ENCODE measurements at regions not wholly inside any gene's neighbourhood (a gene's known extent, or its start where the extent isn't known, plus 50 kb on each side); places are given as distances from the start of the nearest gene placed in this dataset.
A peak's percentile ranks its signal among the peaks of the same experiment; 100 is the strongest.

DNA sequence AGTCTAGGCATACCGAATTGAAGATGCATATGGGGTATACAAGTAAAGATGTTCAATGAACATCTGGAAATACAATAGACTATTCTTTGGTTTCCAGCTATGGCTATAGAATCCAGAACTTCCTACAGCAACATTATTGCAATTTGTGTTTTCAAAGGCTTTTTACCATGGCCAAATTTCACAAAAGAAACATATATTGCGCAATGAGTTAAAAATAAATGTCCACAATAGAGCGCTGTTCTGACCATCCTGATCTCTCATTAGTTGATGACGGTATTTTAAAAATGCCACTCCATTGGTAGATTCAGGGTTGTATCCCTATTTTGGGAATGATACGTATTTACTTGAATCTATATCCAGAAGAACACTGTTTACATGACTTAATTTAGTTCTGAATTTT is 139.2 kb downstream of the LINC00632 start:
- DNase-seq (ENCODE audit: low read depth): no peak

DNA sequence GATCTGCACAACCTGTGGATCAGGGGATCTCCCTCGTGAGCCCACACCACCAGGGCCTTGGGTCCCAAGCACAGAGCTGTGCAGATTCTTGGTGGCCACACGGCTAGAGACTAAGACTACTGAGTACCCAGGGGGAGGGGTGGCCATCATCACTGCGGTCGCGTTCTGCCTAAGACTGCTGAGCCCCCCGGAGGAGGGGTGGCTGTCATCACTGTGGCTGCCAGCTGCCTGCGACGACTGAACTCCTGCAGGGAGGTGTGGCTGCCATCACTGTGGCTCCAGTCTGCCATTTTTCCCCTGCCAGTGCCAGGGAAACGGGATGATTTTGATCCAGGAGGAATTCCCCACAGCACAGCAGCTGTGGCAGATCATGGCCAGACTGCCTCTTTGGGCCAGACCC is 141.7 kb upstream of the SPANXB1 start:
- no peak for DNase-seq (ENCODE audit: low read depth)

DNA sequence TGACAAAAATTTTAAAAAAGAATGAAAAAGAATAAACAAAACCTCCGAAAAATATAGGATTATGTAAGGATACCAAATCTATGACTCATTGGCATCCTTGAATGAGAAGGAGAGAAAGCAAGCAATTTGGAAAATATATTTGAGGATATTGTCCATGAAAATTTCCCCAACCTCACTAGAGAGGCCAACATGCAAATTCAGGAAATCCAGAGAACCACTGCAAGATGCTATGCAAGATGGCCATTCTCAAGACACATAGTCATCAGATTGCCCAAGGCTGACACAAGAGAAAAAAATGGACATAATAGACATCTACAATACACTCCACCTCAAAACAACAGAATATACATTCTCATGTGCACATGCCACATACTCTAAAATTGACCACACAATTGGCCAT is 135.9 kb upstream of the SPANXB1 start:
- no peak for DNase-seq (ENCODE audit: low read depth)

DNA sequence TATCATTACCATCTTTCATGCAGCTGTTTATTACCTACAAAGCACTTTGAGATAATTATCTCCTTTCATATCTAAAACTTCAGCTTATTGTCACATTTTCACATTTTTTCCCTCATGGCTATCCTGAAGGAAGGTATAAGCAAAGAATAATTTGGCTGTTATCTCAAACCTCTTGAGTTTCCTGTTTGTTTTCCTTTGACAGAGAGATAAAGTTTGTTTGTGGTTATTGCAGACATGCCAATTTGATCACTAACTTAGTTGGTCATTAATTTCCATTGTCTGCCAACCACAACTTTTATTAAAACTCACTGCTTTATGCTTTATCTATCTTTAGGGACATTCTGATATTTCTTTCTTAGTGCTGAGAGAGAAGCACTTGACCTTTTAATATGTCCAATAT is 89.8 kb upstream of the SPANXB1 start:
- no peak for DNase-seq (ENCODE audit: low read depth)

DNA sequence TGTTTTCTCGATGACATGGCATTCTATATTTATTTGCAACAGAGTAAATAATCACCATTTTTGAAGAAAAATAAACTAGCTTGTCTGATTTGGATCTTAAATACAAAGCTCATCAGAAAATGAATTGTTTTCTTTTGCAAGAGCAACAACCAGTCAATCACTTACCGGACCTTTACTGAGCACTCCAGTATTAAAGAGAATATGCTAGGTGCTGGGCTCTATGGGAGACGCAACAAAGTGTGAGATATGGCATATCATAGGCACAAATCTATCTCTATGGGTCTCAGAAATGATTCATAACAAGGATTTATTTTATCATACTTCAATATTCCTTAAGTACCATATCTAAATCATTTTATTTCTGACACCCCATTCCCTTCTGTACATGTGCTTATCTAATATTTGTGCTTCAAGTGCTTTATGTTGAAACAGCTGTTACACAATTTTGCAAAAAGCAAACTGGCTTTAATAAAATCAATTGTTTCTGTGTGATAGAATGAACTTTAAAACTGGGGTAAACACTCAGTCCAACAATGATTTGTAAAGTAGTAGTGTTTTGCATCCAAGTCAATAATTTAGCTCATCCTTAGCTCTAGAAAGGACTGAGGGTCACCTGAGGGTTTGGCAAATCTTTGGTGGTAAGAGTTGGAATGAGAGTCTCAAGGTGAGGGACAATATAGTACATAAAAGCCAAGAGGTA is 88.4 kb upstream of the SPANXB1 start:
- no peak for DNase-seq (ENCODE audit: low read depth)

DNA sequence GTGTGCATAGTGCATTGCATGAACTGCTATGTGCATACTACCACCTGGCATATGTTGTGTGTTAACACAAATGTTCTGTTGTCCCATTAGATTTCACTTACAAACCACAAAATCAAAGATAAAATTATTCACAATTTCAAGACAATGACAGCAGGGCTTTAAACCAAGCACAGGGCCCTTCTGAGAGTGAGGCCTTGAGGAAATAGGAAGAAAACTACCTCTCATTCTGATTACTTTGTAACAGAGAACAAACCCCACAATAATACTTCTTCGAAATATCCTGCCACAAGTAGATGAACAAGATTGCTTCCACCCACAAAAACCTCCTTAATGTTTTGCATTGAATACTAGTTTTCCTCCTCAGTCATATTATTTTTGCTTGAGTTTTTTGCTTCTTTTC is 85.5 kb upstream of the SPANXB1 start:
- no peak for DNase-seq (ENCODE audit: low read depth)

DNA sequence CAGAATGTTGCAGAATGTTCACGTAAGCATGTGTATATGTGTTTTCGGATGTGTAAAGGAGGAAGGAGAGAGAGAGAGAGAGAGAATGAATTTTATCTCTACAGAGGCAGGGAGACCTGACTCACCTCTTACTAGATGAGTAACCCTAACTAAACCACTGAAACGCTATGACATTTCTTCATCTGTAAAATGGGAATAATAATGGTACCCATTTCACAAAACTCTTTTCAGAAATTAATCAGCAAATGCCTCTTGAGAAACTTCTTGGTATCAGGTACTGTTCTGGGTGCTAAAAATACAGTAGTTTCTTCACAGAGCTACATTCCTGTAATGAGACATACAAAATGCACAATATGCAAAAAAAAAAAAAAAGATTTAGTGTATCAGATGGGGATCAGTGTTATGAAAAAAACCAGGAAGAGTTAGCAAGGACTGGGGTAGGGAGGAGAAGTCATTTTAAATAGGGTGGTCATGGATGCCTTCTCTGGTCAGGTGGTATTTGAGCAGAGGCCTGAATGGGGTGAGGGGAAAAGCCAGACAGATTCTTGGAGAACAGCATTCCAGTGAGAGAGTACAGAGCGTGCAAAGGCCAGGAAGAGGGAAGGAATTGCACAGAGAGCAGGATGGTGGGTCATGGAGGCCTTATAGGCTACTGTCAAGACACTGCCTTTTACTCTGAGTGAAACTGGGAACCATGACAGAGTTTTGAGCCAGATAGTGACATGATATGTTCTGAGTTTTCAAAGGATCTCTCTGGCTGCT is 84.9 kb upstream of the SPANXB1 start:
- no peak for DNase-seq (ENCODE audit: low read depth)

DNA sequence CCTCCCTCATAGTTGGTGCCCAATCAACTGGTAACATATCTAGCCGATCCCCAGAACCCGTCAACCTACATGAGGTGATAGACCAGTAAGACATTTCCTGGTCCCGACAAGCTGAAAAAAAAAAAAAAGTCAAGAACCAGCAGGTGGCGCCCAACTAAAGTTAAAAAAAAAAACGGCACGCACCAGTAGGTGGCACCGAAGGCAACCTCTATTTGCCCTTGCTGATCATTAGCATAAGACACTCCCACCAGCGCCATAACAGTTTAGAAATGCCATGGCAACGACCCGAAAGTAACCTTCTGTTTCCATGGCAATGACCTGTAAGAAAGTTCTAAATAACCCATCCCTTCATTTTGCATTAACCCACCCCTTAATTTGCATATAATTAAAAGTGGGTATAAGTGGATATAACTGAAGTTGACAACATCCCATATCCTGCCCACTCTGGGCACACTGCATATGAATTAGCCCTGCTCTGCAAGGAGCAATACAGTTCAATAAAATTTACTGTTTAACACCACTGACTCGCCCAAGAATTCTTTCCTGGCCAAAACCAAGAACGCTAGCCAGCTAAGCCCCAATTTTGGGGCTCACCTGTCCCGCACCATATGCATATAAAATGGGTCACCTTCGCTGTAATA is 83.9 kb upstream of the SPANXB1 start:
- DNase-seq (ENCODE audit: low read depth): peak; percentile 71

DNA sequence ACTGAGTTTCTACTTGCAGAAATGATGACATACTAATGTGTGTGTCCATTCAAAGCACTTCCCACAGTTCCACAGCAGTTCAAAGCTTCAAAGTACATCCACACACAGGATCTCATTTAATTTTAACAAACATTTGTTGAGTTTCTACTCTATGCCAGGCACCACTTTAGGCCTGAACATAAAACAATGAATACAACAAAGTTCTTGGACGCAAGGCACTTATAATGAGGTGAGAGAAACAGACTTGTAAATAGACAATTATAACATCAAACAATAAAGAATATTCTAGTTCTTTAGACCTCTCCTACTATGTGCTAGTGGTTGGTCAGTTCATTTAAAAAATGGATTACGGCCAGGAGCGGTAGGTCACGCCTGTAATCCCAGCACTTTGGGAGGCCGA is 82.0 kb upstream of the SPANXB1 start:
- DNase-seq (ENCODE audit: low read depth): no peak

DNA sequence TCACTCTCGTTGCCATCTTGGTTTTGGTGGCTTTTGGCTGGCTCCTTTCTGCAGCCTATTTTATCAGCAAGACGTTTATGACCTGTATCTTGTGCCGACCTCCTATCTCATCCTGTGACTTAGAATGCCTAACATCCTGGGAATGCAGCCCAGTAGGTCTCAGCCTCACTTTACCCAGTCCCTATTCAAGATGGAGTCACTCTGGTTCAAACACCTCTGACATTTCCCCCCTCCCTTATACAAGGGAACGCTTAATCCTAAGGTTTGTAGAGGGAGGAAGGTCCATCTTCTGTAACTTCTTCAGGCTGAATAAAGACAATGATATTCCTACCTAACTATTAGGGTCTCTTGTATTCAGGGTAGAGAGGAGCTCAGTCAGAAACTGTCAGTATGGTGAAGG is 79.3 kb upstream of the SPANXB1 start:
- no peak for DNase-seq (ENCODE audit: low read depth)

DNA sequence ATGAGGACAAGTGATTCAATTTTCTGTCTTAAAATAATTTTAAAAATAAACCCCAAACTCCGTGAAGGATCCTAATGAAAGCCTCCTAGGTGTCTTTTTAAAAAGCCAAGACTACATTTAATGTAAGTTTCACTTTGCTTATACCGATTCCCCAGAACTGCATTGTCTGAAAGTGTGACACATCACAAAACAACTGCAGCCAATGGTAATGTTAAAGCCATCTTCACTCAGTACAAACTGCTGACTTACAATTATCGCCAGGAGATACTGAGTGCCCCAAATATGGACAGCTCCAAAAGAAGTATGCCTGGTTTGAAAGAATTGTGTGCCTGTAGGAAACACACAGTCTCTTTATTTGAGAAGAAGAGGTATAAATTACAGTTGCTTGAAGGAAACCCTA is 73.7 kb upstream of the SPANXB1 start:
- no peak for DNase-seq (ENCODE audit: low read depth)

DNA sequence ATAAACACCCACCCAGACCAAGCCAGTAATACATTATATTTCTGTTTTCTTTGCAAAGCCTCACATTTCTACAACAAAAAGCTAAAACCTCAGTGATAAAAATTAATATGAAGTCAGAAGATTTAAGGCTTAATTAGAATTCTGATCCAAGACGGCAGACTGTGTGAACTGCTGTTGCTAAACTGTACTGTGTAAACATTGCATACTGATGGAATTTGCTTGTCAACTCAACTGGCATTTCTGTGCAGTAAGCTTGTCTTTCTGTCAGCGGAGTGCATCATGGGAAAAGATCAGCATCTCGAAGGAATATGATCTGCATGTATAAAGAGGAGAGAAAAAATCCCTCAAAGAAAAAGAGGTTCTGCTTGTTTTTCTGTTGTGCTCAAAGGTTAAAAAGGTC is 69.4 kb upstream of the SPANXB1 start:
- peak; percentile 5 for DNase-seq (ENCODE audit: low read depth)

DNA sequence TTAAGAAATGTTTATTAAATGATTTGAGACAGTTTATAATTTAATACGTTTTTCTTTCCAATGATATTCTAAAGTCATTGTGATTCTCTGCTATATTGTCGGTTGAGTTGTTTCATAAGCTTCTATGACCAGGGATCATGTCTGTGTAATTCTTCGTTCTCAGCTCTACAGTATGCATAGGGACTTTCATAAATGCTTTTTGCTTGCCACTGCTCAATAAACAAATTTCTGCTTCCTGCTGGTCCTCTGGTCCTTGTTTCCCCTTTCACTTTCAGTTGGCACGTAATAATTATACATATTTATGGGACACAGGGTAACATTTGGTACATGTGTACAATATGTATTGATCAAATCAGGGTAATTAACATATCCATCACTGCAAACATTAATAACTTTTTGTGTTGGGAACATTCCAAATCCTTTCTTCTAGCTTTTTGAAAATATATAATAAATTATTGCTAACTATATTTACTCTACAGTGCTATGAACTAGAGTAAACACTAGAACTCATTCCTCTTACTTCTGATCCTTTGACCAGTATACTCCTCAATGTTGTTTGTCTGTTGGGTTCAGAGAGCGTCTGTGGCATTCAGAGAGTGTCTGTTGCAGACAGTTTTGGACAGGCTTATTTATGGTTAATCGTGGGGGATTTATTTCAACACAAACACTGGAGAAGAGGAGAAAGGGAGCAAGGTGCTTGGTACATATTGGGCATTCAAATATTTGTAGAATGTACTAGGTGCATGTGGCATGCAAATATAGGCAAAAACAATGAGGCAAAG is 68.3 kb upstream of the SPANXB1 start:
- DNase-seq (ENCODE audit: low read depth): no peak

DNA sequence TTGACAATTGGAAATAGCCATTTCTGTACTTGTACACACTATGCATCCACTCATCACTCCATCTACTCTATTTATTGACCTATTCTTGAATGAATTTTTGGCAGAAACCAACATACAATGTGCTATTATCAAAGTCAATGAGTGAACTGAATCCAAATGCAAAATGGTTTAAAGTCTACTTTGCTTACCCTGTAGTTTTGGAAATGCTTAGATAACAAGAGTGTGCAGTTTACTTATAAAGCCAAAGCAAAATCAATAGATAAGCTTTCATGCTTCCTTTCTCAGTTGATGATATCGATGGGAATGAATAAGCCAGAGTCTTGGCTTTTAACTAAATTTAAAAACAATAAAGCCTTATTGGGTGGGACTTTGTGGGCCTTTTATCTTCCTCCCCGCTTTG is 58.9 kb upstream of the SPANXB1 start:
- no peak for DNase-seq (ENCODE audit: low read depth)

DNA sequence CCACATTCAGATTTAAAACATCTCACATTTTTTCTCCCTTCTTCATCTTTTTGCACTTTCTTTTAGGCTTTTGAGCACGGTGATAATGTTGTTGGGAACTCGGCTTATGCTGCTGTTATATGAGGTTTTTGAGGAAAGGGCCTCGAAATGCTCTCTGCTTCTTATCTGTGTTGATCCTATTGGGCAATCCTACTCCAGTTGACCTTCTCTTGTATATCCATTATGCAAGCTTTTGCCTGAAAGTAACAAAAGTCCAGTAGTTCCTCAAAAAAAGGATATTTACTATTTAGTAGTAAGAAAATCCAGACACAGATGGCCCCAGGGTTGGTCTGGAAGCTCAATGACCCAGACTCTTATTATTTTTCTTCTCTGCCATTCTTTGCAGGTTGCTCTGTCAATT is 57.7 kb upstream of the SPANXB1 start:
- no peak for DNase-seq (ENCODE audit: low read depth)

DNA sequence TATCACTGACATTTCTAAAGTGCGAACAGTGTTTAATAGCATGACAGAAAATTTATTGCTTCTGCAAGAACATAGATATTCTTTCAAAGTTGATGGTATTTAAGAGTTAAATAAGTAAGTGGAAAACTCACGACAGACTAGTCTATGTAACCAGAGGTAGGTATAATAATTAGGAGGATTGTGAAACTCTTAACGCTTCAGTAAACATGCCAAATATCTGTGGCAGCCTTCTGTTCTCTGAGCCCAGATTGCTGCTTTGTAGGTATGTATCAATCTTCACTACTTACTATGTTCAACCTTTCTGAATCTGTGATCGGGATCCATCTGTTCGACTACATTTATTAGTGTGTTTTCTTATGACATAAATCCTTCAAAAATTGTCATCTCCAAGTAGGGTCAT is 53.6 kb upstream of the SPANXB1 start:
- no peak for DNase-seq (ENCODE audit: low read depth)

DNA sequence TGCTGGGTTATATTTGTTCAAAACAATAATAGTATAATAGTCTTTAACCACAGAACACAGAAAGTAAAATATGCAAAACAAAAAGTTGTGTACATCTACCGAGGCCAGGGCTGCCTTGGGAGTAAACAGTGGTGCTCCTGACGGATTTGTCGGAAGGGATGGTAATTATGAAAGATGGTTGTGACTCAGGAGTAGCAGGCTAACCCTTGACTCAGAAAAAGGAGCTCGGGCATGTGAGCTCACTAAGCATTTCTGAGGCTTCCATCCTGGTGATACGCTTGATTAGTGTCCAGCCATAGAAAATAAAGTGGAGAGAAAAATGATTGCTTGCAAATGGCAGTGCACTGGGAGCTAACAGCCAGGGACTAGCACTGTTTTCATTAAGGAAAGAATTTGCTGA is 53.2 kb upstream of the SPANXB1 start:
- peak; percentile 36 for DNase-seq (ENCODE audit: low read depth)
